Coronary artery (tissue), 2 donors: ENCODE measurements at regions not wholly inside any gene's neighbourhood (a gene's known extent, or its start where the extent isn't known, plus 50 kb on each side); places are given as distances from the start of the nearest gene placed in this dataset.
"Not testable (repeated sequence)": the region's sequence is repeated elsewhere in the genome, so short reads cannot be mapped to it uniquely, and the experiment has no call there.

Experiments
- DNase-seq: peaks from one replicate; pipeline ENCODE4 v3.0.0-alpha.2; 2017; ENCODE audit warnings: low spot score
- H3K27ac ChIP-seq, 2 donors: fragments of 200-600 bp; sonication (generic); one replicate each; pipeline ENCODE4 v1.5.1; 2016 to 2019
- H3K4me3 ChIP-seq: fragments of 200-600 bp; sonication (generic); 2 replicates; pipeline ENCODE4 v1.5.1; 2016; ENCODE audit warnings: mild to moderate bottlenecking, moderate library complexity
- TF ChIP-seq, protein P1 (sequence below): fragments of 200-600 bp; sonication (generic); IDR thresholded peaks from one replicate; pipeline ENCODE4 v1.5.1; 2019; ENCODE audit warnings: antibody characterized with exemption

GRCh38 chr3:154872696-154873095 is 207.4 kb upstream of the MME start:
- H3K27ac ChIP-seq, result no peak overlapping the region
- no peak for DNase-seq
- no peak overlapping the region for H3K4me3 ChIP-seq
- TF ChIP-seq, protein P1, sequence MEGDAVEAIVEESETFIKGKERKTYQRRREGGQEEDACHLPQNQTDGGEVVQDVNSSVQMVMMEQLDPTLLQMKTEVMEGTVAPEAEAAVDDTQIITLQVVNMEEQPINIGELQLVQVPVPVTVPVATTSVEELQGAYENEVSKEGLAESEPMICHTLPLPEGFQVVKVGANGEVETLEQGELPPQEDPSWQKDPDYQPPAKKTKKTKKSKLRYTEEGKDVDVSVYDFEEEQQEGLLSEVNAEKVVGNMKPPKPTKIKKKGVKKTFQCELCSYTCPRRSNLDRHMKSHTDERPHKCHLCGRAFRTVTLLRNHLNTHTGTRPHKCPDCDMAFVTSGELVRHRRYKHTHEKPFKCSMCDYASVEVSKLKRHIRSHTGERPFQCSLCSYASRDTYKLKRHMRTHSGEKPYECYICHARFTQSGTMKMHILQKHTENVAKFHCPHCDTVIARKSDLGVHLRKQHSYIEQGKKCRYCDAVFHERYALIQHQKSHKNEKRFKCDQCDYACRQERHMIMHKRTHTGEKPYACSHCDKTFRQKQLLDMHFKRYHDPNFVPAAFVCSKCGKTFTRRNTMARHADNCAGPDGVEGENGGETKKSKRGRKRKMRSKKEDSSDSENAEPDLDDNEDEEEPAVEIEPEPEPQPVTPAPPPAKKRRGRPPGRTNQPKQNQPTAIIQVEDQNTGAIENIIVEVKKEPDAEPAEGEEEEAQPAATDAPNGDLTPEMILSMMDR, result no peak

- TF ChIP-seq, protein P1, result no peak
- Histone ChIP-seq H3K27ac (no peak overlapping the region), H3K4me3 (no peak overlapping the region)
- no peak for DNase-seq
Measured at GRCh38 chr3:154872074-154872473, 208.0 kb upstream of the MME start.

- TF ChIP-seq, protein P1, result no peak
- DNase-seq, result no peak
Measured at GRCh38 chr3:154864947-154865346, 215.2 kb upstream of the MME start.

GRCh38 chr3:154862265-154862664 is 217.9 kb upstream of the MME start:
- no peak overlapping the region for H3K27ac ChIP-seq
- DNase-seq, result no peak
- no peak overlapping the region for H3K4me3 ChIP-seq
- TF ChIP-seq, protein P1, result no peak

More at GRCh38 chr3:154864947-154865346, 215.2 kb upstream of the MME start:
- H3K4me3 ChIP-seq, result no peak overlapping the region
- H3K27ac ChIP-seq, result no peak overlapping the region

DNA sequence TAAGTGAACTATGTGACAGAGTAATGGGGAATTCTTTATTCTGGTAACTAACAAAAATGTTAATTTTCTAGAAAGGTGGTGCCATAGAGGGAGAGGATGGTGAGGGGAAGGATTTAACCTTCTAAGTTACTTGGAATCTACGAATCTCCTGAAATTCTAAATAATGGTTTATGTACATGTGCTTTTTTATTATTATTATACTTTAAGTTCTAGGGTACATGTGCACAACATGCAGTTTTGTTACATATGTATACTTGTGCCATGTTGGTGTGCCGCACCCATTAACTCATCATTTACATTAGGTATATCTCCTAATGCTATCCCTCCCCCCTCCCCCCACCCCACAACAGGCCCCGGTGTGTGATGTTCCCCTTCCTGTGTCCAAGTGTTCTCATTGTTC is 227.1 kb upstream of the MME start:
- not testable (repeated sequence) for H3K27ac ChIP-seq, H3K4me3 ChIP-seq, DNase-seq

DNA sequence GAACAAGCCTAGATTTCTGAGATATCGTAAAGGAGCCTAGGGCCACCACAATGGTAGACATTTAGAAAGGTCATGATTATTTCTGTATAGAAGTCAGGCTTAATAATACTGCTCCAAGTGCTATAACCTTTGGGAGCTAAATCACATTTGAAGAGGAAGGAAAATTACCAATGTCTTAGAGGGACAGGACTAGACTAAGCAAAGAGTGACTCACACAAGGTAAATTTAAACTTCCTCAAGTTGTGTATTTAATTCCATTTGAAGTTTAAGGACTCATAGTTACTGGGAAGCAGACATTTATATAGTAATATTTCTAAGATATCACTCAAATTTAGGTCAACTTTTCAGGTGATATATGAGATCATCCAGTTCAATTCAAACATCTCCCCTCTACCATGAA is 227.6 kb upstream of the MME start:
- H3K4me3 ChIP-seq, result no peak overlapping the region
- no peak for DNase-seq

DNA sequence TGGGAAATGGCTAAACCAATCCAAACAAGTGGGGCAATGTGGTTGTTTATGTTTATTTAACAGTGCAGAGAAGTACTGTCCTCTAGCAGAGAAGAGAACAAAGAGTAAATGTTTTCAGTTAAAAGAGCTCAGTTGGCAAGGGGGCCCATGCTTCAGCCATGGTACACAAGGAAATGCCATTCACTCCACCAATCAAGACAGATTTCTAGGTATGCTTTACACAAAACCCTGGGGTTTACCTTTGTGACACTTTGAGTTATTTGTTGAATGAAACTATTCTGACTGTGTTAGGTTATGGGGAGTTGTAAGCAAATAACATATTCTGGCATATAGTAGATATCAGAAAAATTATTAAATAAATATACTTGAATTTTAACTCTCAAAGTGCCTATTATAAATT is 228.5 kb upstream of the MME start:
- TF ChIP-seq, protein P1, result no peak
- Histone ChIP-seq H3K27ac (no peak overlapping the region), H3K4me3 (no peak overlapping the region)
- no peak for DNase-seq

More for the DNA sequence above, 227.6 kb upstream of the MME start:
- no peak overlapping the region for H3K27ac ChIP-seq
- TF ChIP-seq, protein P1, result no peak

GRCh38 chr3:154850921-154851320 is 229.2 kb upstream of the MME start:
- DNase-seq, result no peak
- TF ChIP-seq, protein P1, result no peak
- Histone ChIP-seq H3K27ac (no peak overlapping the region), H3K4me3 (no peak overlapping the region)
